HepG2 (cell line): ENCODE measurements at regions not wholly inside any gene's neighbourhood (a gene's known extent, or its start where the extent isn't known, plus 50 kb on each side); places are given as distances from the start of the nearest gene placed in this dataset.

Source experiments
- AKAP8 ChIP-seq: sonication (generic); formaldehyde crosslinking; IDR thresholded peaks from 2 replicates; pipeline ENCODE4 v1.5.1; 2020; ENCODE audit warnings: mild to moderate bottlenecking, missing genetic modification reagents
- ARID2 ChIP-seq: sonication (generic); formaldehyde crosslinking; IDR thresholded peaks from 2 replicates; pipeline ENCODE4 v1.8.1; 2022; ENCODE audit warnings: mild to moderate bottlenecking, missing genetic modification reagents, borderline replicate concordance
- CCAR2 ChIP-seq: fragments of 200-400 bp; formaldehyde crosslinking; optimal IDR thresholded peaks from 2 replicates; pipeline ENCODE3; 2018; ENCODE audit warnings: low read depth, mild to moderate bottlenecking, low read length, moderate library complexity
- GATAD1 ChIP-seq: IDR thresholded peaks from 2 replicates; pipeline ENCODE4 v1.6.1; 2016; ENCODE audit warnings: missing genetic modification reagents, missing compliant biosample characterization
- GFI1 ChIP-seq: sonication (generic); formaldehyde crosslinking; IDR thresholded peaks from 2 replicates; pipeline ENCODE4 v1.5.0; 2020; ENCODE audit warnings: missing genetic modification reagents, mild to moderate bottlenecking, borderline replicate concordance
- HHEX ChIP-seq: IDR thresholded peaks from 2 replicates; pipeline ENCODE4 v1.6.1; 2016; ENCODE audit warnings: control low read depth
- KLF13 ChIP-seq: sonication (generic); formaldehyde crosslinking; IDR thresholded peaks from 2 replicates; pipeline ENCODE4 v1.4.0; 2020; ENCODE audit warnings: mild to moderate bottlenecking, missing genetic modification reagents
- MEIS1 ChIP-seq: sonication (generic); formaldehyde crosslinking; IDR thresholded peaks from 2 replicates; pipeline ENCODE4 v1.9.0; 2021; ENCODE audit warnings: mild to moderate bottlenecking, missing genetic modification reagents, moderate library complexity, borderline replicate concordance
- MNT ChIP-seq: fragments of 450-650 bp; IDR thresholded peaks from 2 replicates; pipeline ENCODE4 v1.6.1; 2016
- NFKBIZ ChIP-seq: IDR thresholded peaks from 2 replicates; pipeline ENCODE4 v1.6.1; 2018; ENCODE audit warnings: missing genetic modification reagents, missing compliant biosample characterization
- PAXIP1 ChIP-seq: sonication (generic); formaldehyde crosslinking; conservative IDR thresholded peaks from 2 replicates; pipeline ENCODE4 v1.4.0; 2020; ENCODE audit warnings: mild to moderate bottlenecking, missing genetic modification reagents, moderate library complexity
- PTBP1 ChIP-seq: fragments of 200-400 bp; formaldehyde crosslinking; IDR thresholded peaks from 2 replicates; pipeline ENCODE4 v1.6.1; 2018; ENCODE audit warnings: low read length, low read depth; ENCODE audit not compliant: poor library complexity, severe bottlenecking
- SOX5 ChIP-seq: IDR thresholded peaks from 2 replicates; pipeline ENCODE4 v1.6.1; 2016; ENCODE audit warnings: borderline replicate concordance
- SRSF4 ChIP-seq: fragments of 200-400 bp; formaldehyde crosslinking; IDR thresholded peaks from one replicate; pipeline ENCODE4 v1.6.1; 2018; ENCODE audit warnings: mild to moderate bottlenecking, low read depth, low read length, moderate library complexity; ENCODE audit not compliant: poor library complexity, severe bottlenecking
- ZBTB3 ChIP-seq: sonication (generic); formaldehyde crosslinking; IDR thresholded peaks from 2 replicates; pipeline ENCODE4 v1.4.0; 2020; ENCODE audit warnings: low read depth, mild to moderate bottlenecking, moderate library complexity, missing genetic modification reagents, borderline replicate concordance
- ZFX ChIP-seq: sonication (generic); formaldehyde crosslinking; IDR thresholded peaks from 2 replicates; pipeline ENCODE4 v1.4.0; 2020; ENCODE audit warnings: mild to moderate bottlenecking, low read depth, missing genetic modification reagents, moderate library complexity
- ZNF12 ChIP-seq: sonication (generic); formaldehyde crosslinking; IDR thresholded peaks from 2 replicates; pipeline ENCODE4 v1.5.0; 2020; ENCODE audit warnings: missing genetic modification reagents
- ZNF124 ChIP-seq: sonication (generic); formaldehyde crosslinking; IDR thresholded peaks from 2 replicates; pipeline ENCODE4 v1.4.0; 2020; ENCODE audit warnings: missing genetic modification reagents
- ZNF343 ChIP-seq: sonication (generic); formaldehyde crosslinking; IDR thresholded peaks from 2 replicates; pipeline ENCODE4 v1.4.0; 2020; ENCODE audit warnings: mild to moderate bottlenecking, missing genetic modification reagents
- ZNF451 ChIP-seq: sonication (generic); formaldehyde crosslinking; IDR thresholded peaks from 2 replicates; pipeline ENCODE4 v1.5.0; 2020; ENCODE audit warnings: mild to moderate bottlenecking, missing genetic modification reagents
- ZNF546 ChIP-seq: sonication (generic); formaldehyde crosslinking; conservative IDR thresholded peaks from 2 replicates; pipeline ENCODE4 v1.8.1; 2023; ENCODE audit warnings: mild to moderate bottlenecking, missing genetic modification reagents
- ZNF549 ChIP-seq: sonication (generic); formaldehyde crosslinking; IDR thresholded peaks from 2 replicates; pipeline ENCODE4 v1.5.0; 2020; ENCODE audit warnings: missing genetic modification reagents
- ZNF644 ChIP-seq: IDR thresholded peaks from 2 replicates; pipeline ENCODE4 v1.6.1; 2016; ENCODE audit warnings: low read depth
- TF ChIP-seq, protein P1 (sequence below): sonication (generic); formaldehyde crosslinking; IDR thresholded peaks from 2 replicates; pipeline ENCODE4 v1.4.0; 2020; ENCODE audit warnings: mild to moderate bottlenecking, missing genetic modification reagents
- TF ChIP-seq, protein P2 (sequence below): sonication (generic); formaldehyde crosslinking; IDR thresholded peaks from 2 replicates; pipeline ENCODE4 v1.8.1; 2022; ENCODE audit warnings: mild to moderate bottlenecking, missing genetic modification reagents

DNA sequence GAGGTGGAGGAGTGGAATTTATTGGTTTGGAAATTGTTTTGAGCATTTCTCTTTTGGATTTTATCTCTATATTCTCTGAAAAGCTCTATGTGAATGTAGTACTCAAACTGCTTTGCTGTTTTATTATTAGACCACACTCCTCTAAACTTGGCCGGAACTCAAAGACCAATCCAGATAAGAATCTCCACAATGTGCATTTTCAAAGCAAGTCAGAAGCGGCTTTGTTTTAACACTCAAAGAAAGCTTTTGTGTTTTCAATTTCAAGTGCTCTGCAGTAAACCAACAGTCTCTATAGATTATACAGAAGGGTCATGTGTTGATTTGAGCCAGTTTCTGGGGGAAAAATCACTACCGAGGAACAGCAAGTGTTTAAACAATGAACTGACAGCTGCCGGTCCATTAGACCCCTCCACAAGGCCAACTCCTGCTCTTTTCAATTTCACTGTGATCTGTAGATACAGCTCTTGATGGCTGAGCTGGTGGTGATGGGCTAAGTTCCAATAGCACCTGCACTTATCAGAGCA, 79.4 kb downstream of the FTHL17 start (continued):
- TF ChIP-seq ZBTB3 (CRISPR knock-in tag) = no peak
- TF ChIP-seq GATAD1 = no peak
- TF ChIP-seq PAXIP1 = peak; percentile 79
- no peak for TF ChIP-seq KLF13 (CRISPR knock-in tag)
- no peak for TF ChIP-seq MEIS1
- TF ChIP-seq CCAR2 = no peak
- TF ChIP-seq ZNF343 (CRISPR knock-in tag) = no peak
- no peak for TF ChIP-seq ZNF12
- TF ChIP-seq NFKBIZ (CRISPR knock-in tag) = no peak
- no peak for TF ChIP-seq ZNF549 (CRISPR knock-in tag)
- TF ChIP-seq GFI1 = peak; percentile 88
- 0 out of 2 replicates have a peak, but pooled peaks have one; percentile 43 for TF ChIP-seq HHEX
- TF ChIP-seq, protein P1, sequence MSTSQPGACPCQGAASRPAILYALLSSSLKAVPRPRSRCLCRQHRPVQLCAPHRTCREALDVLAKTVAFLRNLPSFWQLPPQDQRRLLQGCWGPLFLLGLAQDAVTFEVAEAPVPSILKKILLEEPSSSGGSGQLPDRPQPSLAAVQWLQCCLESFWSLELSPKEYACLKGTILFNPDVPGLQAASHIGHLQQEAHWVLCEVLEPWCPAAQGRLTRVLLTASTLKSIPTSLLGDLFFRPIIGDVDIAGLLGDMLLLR = no peak
- TF ChIP-seq ZFX (CRISPR knock-in tag) = no peak
- no peak for TF ChIP-seq ZNF546 (CRISPR knock-in tag)
- TF ChIP-seq ZNF124 (CRISPR knock-in tag) = no peak
- TF ChIP-seq, protein P2, sequence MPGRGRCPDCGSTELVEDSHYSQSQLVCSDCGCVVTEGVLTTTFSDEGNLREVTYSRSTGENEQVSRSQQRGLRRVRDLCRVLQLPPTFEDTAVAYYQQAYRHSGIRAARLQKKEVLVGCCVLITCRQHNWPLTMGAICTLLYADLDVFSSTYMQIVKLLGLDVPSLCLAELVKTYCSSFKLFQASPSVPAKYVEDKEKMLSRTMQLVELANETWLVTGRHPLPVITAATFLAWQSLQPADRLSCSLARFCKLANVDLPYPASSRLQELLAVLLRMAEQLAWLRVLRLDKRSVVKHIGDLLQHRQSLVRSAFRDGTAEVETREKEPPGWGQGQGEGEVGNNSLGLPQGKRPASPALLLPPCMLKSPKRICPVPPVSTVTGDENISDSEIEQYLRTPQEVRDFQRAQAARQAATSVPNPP (CRISPR knock-in tag) = no peak
- TF ChIP-seq MNT = no peak
- no peak for TF ChIP-seq PTBP1
- TF ChIP-seq ARID2 (CRISPR knock-in tag) = no peak
- TF ChIP-seq SOX5 (CRISPR knock-in tag) = peak; percentile 94
- no peak for TF ChIP-seq SRSF4
- no peak for TF ChIP-seq ZNF451 (CRISPR knock-in tag)
- TF ChIP-seq AKAP8 (CRISPR knock-in tag) = no peak
- peak; percentile 41; the same call in 1 of the 2 replicates for TF ChIP-seq ZNF644 (CRISPR knock-in tag)
